HG03520 (cell line): ENCODE measurements at regions not wholly inside any gene's neighbourhood (a gene's known extent, or its start where the extent isn't known, plus 50 kb on each side); places are given as distances from the start of the nearest gene placed in this dataset.

ENCODE experiments used
- ATAC-seq: cut with Tn5 transposase; IDR thresholded peaks from one replicate; pipeline ENCODE4 v1.9.1; 2021; ENCODE audit warnings: mild to moderate bottlenecking, moderate library complexity; ENCODE audit not compliant: unreplicated experiment

GRCh38 chr17:34099859-34100515 lies 155.1 kb upstream of the CCL2 start:
- ATAC-seq, result no peak

- no peak for ATAC-seq
These were observed 148.1 kb upstream of the CCL2 start for GRCh38 chr17:34107019-34107418.

GRCh38 chr17:34110315-34110714 lies 144.8 kb upstream of the CCL2 start:
- ATAC-seq, result no peak

- no peak for ATAC-seq
These were observed 142.0 kb upstream of the CCL2 start for GRCh38 chr17:34113089-34113488.

- no peak for ATAC-seq
These were observed 140.9 kb upstream of the CCL2 start for GRCh38 chr17:34114174-34114573.

GRCh38 chr17:34116306-34116705 lies 138.8 kb upstream of the CCL2 start:
- ATAC-seq, result no peak

- no peak for ATAC-seq
These were observed 137.8 kb upstream of the CCL2 start for GRCh38 chr17:34117332-34117731.

- no peak for ATAC-seq
These were observed 137.3 kb upstream of the CCL2 start for GRCh38 chr17:34117811-34118210.

GRCh38 chr17:34118564-34118963 lies 136.5 kb upstream of the CCL2 start:
- ATAC-seq, result no peak

GRCh38 chr17:34121311-34121710 lies 133.8 kb upstream of the CCL2 start:
- no peak for ATAC-seq

- no peak for ATAC-seq
These were observed 132.6 kb upstream of the CCL2 start for GRCh38 chr17:34122515-34122914.

- ATAC-seq, result no peak
These were observed 130.1 kb upstream of the CCL2 start for GRCh38 chr17:34125010-34125409.

- no peak for ATAC-seq
These were observed 129.2 kb upstream of the CCL2 start for GRCh38 chr17:34125921-34126320.

GRCh38 chr17:34126496-34126895 lies 128.6 kb upstream of the CCL2 start:
- ATAC-seq, result no peak

GRCh38 chr17:34126965-34127364 lies 128.1 kb upstream of the CCL2 start:
- peak; percentile 51 for ATAC-seq

- ATAC-seq, result no peak
These were observed 124.5 kb upstream of the CCL2 start for GRCh38 chr17:34130544-34130943.

GRCh38 chr17:34131386-34131785 lies 123.7 kb upstream of the CCL2 start:
- ATAC-seq, result no peak

- ATAC-seq, result no peak
These were observed 121.7 kb upstream of the CCL2 start for GRCh38 chr17:34133350-34133749.

- no peak for ATAC-seq
These were observed 119.2 kb upstream of the CCL2 start for GRCh38 chr17:34135841-34136240.

- no peak for ATAC-seq
These were observed 115.1 kb upstream of the CCL2 start for GRCh38 chr17:34140006-34140405.

- ATAC-seq, result no peak
These were observed 113.5 kb upstream of the CCL2 start for GRCh38 chr17:34141590-34141989.

- no peak for ATAC-seq
These were observed 111.7 kb upstream of the CCL2 start for GRCh38 chr17:34143430-34143829.

GRCh38 chr17:34146440-34147043 lies 108.5 kb upstream of the CCL2 start:
- peak; percentile 40 for ATAC-seq
